Calu3 (cell line): ENCODE measurements at regions not wholly inside any gene's neighbourhood (a gene's known extent, or its start where the extent isn't known, plus 50 kb on each side); places are given as distances from the start of the nearest gene placed in this dataset.
A peak's percentile ranks its signal among the peaks of the same experiment; 100 is the strongest.

Experiments
- BruUV-seq: library from RNA; stranded (reverse); fragments of 400-500 nt; replicated peaks from 2 replicates; lab custom pipeline; 2021; lab: Mats Ljungman, UMichigan
- CTCF ChIA-PET: fragments of 300-600 bp; sonication (Branson Sonifier 250); formaldehyde crosslinking; loops from one replicate; lab custom pipeline; 2022; ENCODE audit warnings: antibody characterized with exemption; lab: Charles Lee
- DNase-seq: peaks from one replicate; pipeline ENCODE4 v3.0.0; 2022
- H3K27ac Mint-ChIP-seq: one replicate; pipeline ENCODE4 v1.8.0; 2022; ENCODE audit warnings: mixed read lengths; ENCODE audit not compliant: unreplicated experiment
- H3K27me3 Mint-ChIP-seq: one replicate; pipeline ENCODE4 v1.8.0; 2022; ENCODE audit warnings: mixed read lengths; ENCODE audit not compliant: unreplicated experiment
- H3K36me3 Mint-ChIP-seq: one replicate; pipeline ENCODE4 v1.8.0; 2022; ENCODE audit warnings: mild to moderate bottlenecking, moderate library complexity, mixed read lengths; ENCODE audit not compliant: insufficient read depth, unreplicated experiment
- H3K4me1 Mint-ChIP-seq: one replicate; pipeline ENCODE4 v1.8.0; 2022; ENCODE audit warnings: mild to moderate bottlenecking, low read depth, mixed read lengths; ENCODE audit not compliant: unreplicated experiment
- H3K4me3 Mint-ChIP-seq: one replicate; pipeline ENCODE4 v1.8.0; 2022; ENCODE audit warnings: mild to moderate bottlenecking, low read depth, moderate library complexity, mixed read lengths; ENCODE audit not compliant: unreplicated experiment
- H3K9me3 Mint-ChIP-seq: one replicate; pipeline ENCODE4 v1.8.0; 2022; ENCODE audit warnings: low read depth, mixed read lengths; ENCODE audit not compliant: unreplicated experiment
- intact Hi-C: fragments of 100-400 bp; cut with micrococcal nuclease; formaldehyde crosslinking; loops from one replicate; pipeline ENCODE4 v1.10.0; 2022; ENCODE audit not compliant: unreplicated experiment
- TF ChIP-seq, protein P1 (sequence below): fragments of 200-600 bp; IDR thresholded peaks from one replicate; pipeline ENCODE4 v1.8.0; 2022; ENCODE audit warnings: antibody characterized with exemption; ENCODE audit not compliant: unreplicated experiment

GRCh38 chr2:52919673-52920072 lies 847.9 kb upstream of the CHAC2 start:
- Mint-ChIP-seq H3K9me3 (no peaks in the 10 kb centered on the region), H3K27ac (peak overlapping the region; percentile 90), H3K36me3 (no peaks in the 10 kb centered on the region), H3K27me3 (no peaks in the 10 kb centered on the region), H3K4me1 (peaks cover 46% of the 10 kb centered on the region), H3K4me3 (no peak overlapping the region)
- no TSS peak for BruUV-seq
- CTCF ChIA-PET = interaction anchor here (1.4 kb wide), 1 partner anchor 17 kb away, joined by 3 read pairs; no protein-coding TSS in a partner anchor
- no peak for DNase-seq
- intact Hi-C loops = no loop called here
- TF ChIP-seq, protein P1, sequence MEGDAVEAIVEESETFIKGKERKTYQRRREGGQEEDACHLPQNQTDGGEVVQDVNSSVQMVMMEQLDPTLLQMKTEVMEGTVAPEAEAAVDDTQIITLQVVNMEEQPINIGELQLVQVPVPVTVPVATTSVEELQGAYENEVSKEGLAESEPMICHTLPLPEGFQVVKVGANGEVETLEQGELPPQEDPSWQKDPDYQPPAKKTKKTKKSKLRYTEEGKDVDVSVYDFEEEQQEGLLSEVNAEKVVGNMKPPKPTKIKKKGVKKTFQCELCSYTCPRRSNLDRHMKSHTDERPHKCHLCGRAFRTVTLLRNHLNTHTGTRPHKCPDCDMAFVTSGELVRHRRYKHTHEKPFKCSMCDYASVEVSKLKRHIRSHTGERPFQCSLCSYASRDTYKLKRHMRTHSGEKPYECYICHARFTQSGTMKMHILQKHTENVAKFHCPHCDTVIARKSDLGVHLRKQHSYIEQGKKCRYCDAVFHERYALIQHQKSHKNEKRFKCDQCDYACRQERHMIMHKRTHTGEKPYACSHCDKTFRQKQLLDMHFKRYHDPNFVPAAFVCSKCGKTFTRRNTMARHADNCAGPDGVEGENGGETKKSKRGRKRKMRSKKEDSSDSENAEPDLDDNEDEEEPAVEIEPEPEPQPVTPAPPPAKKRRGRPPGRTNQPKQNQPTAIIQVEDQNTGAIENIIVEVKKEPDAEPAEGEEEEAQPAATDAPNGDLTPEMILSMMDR = no peak

DNA sequence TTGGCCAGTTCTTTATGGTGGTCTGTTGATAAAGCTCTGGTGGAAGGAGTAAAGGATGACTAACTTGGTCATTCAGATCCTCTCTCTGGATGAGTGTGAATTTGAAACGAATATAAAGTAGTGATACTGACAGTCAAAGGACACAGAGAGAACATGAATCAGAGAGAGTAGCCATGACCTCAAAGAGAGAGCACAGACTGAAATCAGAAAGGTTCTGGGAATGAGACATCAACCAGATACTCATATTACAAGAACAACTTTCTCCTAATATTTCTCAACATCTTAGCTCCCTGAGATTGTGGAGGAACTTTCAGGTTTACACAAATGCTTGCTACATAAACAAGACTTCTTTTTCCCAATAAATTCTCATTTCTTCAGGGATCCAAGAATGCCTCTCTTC lies 849.1 kb upstream of the CHAC2 start:
- CTCF ChIA-PET = interaction anchor here (1.4 kb wide), 1 partner anchor 18 kb away, joined by 3 read pairs; no protein-coding TSS in a partner anchor
- Mint-ChIP-seq H3K27ac (no peak overlapping the region), H3K36me3 (no peaks in the 10 kb centered on the region), H3K27me3 (no peaks in the 10 kb centered on the region), H3K4me3 (no peak overlapping the region), H3K4me1 (peaks cover 46% of the 10 kb centered on the region), H3K9me3 (no peaks in the 10 kb centered on the region)
- no TSS peak for BruUV-seq
- TF ChIP-seq, protein P1 = no peak
- DNase-seq = no peak
- intact Hi-C loops = no loop called here

DNA sequence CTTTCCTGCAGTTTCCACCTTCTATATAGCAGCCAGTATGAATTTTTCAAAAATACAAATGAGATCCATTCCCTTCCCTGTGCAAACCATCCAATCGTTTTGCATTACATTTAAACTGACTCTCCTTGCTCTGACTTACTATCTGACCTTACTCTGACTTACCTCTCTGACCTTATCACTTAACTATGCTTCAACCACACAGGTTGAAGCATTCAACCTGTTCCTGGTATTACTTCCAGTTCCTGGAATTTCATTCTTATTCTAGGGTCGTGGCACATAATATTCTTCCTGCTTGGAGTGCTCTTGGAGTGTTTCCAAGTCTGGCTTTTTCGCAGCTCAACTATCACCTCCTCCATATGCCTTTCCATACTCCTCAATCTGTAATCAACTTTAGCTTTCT lies 850.6 kb upstream of the CHAC2 start:
- intact Hi-C loops = no loop called here
- TF ChIP-seq, protein P1 = no peak
- Mint-ChIP-seq H3K4me3 (peak overlapping the region; percentile 25), H3K27ac (peak overlapping the region; percentile 5), H3K4me1 (peaks cover 46% of the 10 kb centered on the region), H3K27me3 (no peaks in the 10 kb centered on the region), H3K36me3 (no peaks in the 10 kb centered on the region), H3K9me3 (no peaks in the 10 kb centered on the region)
- no peak for DNase-seq
- no TSS peak for BruUV-seq
- CTCF ChIA-PET = interaction anchor here (1.1 to 1.3 kb wide), 2 partner anchors 16 to 187 kb away, joined by 3 to 5 read pairs; no protein-coding TSS in a partner anchor

DNA sequence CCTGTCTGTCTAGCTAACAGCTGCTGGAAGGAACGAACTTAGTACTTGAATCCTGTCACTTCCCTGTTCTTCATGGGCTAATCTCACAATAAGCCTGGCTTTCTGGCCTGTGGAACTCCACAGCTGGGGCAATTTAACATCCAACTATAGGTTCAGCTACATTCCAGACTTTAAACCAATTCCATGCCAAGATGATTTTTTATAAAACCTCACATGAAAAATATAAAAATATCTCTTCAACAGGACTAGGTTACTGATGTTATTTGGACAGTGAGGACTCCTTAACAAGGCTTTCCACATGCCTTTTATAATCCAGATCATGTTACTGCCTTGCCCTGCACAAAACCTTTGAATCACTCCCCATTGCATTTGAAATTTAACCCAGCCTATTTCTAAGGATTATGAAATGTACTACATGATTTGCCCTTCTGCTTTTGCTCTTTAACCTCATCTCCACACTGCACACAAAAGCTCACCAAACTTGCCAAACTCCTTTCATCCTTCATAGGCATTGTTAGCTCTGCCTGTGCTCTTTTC lies 863.2 kb upstream of the CHAC2 start:
- Mint-ChIP-seq H3K4me1 (peaks cover 35% of the 10 kb centered on the region), H3K27ac (peak overlapping the region; percentile 75), H3K9me3 (peaks cover 2% of the 10 kb centered on the region), H3K36me3 (no peaks in the 10 kb centered on the region), H3K4me3 (no peak overlapping the region), H3K27me3 (no peaks in the 10 kb centered on the region)
- no TSS peak for BruUV-seq
- intact Hi-C loops = loop anchor here (1.0 kb wide), 1 partner anchor 30 kb away; no protein-coding TSS in a partner anchor
- TF ChIP-seq, protein P1 = no peak
- CTCF ChIA-PET = interaction anchor here (0.6 kb wide), 1 partner anchor 10 kb away, joined by 3 read pairs; no protein-coding TSS in a partner anchor
- peak; percentile 18 for DNase-seq
